Neural progenitor cell (in vitro differentiated cells): ENCODE measurements at regions not wholly inside any gene's neighbourhood (a gene's known extent, or its start where the extent isn't known, plus 50 kb on each side); places are given as distances from the start of the nearest gene placed in this dataset.

ENCODE experiments used
- CTCF ChIP-seq: fragments of 200-600 bp; sonication (generic); IDR thresholded peaks from 2 replicates; pipeline ENCODE4 v1.5.1; 2017; ENCODE audit warnings: antibody characterized with exemption, mild to moderate bottlenecking
- EZH2 ChIP-seq: fragments of 200-600 bp; sonication (generic); IDR thresholded peaks from 2 replicates; pipeline ENCODE4 v1.6.1; 2017; ENCODE audit warnings: antibody characterized with exemption, mild to moderate bottlenecking, moderate library complexity

GRCh38 chr2:234846599-234847363, 105.0 kb upstream of the SH3BP4 start:
- no peak for TF ChIP-seq CTCF
- TF ChIP-seq EZH2, result no peak
